ENCODE measurements at regions not wholly inside any gene's neighbourhood (a gene's known extent, or its start where the extent isn't known, plus 50 kb on each side); places are given as distances from the start of the nearest gene placed in this dataset.
"Not testable (repeated sequence)": the region's sequence is repeated elsewhere in the genome, so short reads cannot be mapped to it uniquely, and the experiment has no call there.

GRCh38 chr2:59196491-59196890, 955.4 kb upstream of the FANCL start:
- no peak for DNase-seq

DNA sequence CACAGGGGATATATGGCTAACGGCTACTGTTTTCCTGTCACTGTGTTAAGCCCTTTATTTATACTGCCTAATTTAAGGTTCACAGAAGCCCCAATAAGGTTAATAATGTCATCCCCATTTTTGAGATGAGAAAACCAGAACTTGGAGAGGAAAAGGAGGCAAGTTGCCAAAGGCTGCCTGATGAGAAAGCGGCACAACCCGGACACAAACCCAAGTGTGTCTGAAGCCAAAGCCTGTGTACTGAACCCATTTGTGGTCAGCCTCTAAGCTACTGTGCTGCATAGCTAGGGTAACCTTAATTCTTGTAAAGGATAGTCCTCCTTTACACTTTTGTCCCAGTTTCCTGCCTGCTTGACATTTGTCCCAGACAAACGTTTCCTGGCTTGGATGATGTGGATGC, 954.7 kb upstream of the FANCL start:
- DNase-seq = no peak

GRCh38 chr2:59191781-59192180, 950.7 kb upstream of the FANCL start:
- DNase-seq = no peak

- no peak for DNase-seq
These were observed 949.4 kb upstream of the FANCL start for GRCh38 chr2:59190518-59190917.

GRCh38 chr2:59184276-59185020, 943.3 kb upstream of the FANCL start:
- no peak for DNase-seq

- DNase-seq = no peak
These were observed 941.9 kb upstream of the FANCL start for GRCh38 chr2:59183070-59183469.

DNA sequence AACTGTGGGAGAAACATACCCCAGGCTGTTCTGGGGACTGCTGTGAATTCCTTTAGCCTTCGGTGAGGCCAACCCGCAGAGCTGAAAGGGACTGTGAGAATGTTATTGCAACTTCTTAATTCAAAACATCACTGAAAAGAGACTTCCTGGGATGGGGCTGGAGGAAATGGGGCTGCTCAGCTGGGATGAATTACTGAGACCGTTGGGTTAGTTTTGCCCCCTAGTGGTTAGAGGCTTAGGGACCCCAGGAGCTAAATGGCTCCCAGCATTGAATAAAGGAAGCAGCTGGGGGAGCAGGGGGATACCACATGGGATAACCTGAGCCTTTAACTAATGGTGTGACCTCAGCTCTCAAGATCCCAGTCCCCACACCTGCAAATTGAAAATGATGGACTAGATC, 941.1 kb upstream of the FANCL start:
- DNase-seq = peak; percentile 62

- DNase-seq = no peak
These were observed 940.2 kb upstream of the FANCL start for GRCh38 chr2:59181347-59181746.

DNA sequence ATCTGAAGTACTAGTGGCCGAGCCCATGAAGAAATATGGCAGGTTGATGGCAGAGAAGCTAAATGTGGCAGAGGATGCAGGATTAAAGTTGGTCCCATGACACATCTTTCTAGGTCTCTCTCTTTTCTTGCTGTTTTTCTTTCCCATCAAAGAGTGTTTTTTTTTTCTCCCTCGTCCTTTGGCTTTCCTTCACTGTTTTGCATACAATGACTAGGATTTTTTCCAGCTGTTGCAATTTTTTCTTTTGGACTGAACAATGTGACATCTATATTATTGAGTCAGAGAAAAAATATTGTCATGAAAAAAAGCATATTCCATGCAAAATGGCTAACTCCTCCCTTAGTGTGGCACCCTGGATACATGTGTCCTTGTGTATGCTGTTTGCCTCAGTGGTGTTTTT, 939.5 kb upstream of the FANCL start:
- no peak for DNase-seq

DNA sequence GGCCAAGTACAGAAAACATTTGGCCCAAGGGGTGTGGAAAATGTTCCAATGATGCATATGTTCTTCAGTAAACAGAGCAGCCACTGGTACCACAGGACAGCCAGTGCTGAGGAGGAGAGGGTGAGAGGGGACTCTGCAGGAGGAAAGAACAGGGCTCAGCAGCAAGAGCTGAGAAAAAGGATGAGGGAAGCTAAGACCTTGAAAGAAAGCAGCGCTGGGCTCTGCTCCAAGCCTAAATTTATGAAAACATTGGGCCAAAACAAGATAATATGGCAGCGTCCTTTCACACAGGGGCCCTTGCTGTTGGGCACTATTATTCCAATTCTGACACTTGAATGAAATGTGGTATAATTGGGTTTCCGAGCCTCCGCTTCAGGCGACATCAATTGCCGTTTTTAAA, 939.0 kb upstream of the FANCL start:
- DNase-seq = no peak

DNA sequence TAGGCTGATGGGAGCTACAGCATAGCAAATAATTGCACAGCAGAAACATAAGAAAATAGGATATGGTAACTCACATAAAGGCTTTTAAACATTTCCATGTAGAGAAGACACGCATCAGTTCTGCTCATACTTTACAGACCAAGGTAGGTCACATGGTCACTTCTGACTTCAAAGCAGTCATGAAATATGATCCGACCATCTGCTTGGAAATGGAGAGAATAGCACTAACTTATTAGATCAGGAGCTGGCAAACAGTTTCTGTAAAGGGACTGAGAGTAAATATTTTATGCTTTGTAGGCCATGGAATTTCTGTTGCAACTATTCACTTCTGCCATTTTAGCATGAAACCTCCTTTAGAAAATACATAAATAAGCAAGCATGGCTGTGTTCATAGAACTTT, 936.6 kb upstream of the FANCL start:
- DNase-seq = no peak

DNA sequence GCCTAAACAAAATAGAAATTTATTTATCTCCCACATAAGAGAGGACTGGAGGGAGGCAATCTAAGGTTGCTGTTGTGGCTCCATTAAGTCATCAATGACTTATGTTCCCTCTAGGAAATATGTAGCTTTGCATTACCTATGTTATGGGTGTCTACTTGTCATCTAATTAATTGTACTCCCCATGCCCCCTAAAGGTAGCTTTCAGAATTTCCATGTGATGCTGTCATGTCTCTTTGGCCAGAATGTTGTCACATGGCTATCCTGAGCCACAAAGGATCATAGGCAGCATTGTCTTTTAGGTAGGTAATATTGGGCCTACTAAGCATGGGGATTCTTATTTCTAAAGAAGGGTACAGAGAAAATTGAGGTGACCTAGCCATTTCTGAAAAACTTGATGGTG, 935.6 kb upstream of the FANCL start:
- DNase-seq = no peak

DNA sequence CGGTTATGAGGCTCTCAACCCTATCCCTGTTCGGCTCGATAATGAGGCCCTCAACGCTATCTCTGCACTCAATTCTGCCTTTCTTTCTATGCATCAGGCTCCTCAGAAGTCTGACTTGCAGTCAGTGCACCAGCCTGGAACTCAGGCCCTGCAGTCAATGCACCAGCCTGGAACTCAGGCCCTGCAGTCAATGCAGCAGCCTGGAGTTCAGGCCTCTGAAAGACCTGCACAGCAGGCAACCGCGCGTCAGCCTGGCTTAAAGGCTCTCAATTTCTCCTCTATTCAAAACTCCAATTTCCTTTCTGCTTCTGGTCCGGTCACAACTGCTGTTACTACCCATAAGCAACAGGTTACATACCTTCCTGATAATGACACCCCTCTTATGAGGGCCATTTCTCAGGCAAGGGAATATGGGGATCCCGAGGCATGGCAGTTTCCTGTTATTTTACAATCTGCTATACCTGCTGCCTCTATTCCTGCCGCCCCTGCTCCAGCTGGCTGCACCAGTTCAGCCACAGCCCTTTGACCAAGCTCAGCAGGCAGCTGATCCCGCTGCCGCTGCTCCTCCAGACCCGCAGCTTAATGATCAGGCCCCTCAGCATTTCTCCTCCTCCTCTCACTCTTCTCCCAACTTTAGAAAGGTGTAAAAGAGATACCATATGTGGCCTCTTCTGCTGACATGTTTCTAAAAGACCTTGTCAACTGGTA, 933.6 kb upstream of the FANCL start:
- no peak for DNase-seq

DNA sequence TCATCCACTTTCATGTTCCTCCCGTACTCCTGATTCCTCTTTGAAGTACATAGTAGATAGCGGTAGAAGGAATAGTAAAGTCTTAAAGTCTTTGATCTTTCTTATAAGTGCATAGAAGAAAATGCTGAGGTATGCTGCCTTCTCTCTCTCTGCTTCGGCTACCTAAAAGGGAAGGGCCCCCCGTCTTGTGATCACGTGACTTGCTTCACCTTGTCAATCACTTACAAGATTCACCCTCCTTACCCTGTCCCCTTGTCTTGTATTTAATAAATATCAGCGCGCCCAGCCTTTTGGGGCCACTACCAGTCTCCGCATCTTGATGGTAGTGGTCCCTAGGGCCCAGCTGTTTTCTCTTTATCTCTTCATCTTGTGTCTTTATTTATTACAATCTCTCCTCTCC, 932.2 kb upstream of the FANCL start:
- DNase-seq = no peak

- no peak for DNase-seq
These were observed 929.9 kb upstream of the FANCL start for GRCh38 chr2:59171019-59171418.

DNA sequence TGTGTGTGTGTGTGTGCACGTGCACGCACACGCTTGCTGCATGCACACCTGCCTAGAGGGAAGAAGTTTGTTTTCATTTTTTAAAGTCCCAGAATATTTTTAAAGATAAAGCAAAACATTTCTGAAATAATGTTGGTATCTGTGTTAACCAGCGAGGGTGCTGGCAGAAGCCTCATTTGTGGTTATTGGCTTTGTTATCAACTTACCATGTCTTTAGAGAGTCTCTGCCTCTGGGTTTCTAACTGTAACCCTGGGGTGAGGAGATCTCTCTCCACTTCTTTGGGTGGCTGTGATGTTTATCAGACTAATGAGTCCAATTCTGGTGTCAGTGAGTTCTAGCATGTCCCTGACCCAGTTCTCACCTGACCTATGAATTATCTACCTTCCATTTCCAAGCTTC, 927.6 kb upstream of the FANCL start:
- no peak for DNase-seq

DNA sequence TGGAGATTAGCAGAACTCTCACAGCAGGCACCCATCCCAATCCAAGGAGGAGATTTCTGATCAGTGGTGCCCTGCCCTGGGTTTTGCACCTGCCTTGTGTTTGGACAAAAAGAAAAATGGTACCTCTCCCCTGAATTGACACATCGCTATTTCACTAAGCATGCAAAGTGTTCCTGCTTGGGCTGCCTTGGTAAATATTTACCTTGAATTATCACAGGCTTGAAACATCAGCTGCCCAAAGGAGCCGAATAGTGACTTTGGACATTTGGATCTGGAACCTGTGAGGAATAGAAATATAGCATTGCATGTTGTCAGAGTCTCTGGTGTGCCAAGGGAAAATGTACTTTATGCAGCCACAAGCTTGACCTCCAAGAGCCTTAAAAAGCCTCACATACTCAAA, 926.4 kb upstream of the FANCL start:
- no peak for DNase-seq

GRCh38 chr2:59157908-59158307, 916.8 kb upstream of the FANCL start:
- not testable (repeated sequence) for DNase-seq

DNA sequence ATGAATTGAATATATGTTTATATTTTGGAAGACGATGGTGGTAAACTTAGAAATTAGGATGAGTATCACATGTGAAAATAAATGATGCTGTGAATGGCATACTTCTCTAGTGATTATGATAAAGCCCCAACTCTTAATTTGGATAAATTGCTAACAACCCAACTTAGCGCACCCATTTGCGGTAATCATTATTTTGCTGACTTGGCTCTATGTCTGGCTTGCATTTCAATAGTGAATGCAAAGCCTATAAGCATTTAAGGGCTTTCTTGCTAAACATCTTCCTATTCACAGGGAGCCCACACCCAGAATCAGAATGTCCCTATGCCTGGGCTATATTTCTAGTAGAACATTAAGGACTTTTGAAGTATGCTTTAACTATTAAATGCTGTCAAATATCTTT, 910.7 kb upstream of the FANCL start:
- no peak for DNase-seq

DNA sequence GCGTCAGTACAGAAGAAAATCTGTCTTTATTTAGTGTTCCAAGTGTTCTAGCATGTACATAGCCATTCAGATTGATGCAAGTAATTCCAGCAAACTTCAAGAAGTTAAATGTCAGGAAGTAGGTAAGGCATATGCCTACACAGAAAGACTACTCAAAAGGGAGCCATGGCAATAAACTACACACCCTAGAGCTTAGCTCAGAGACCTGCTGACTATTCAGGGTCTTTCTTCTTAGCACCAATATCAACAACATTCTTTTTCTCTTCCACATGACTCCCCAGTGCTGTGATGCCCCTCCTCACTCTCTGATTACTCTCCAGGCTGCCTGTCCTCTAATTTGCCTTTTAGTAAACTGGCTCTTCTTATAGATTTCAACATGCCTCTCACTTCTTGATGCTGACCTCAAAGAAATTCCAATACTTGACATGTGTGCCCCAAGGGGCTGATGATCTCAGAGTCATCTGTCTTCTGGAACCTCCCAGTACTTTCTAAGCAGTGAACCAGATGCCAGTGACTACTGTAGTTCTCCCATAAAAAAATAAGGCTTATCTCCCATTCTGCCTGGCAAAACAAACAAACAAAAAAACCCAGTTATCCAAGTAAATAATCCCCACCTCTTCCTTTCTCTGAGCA, 909.2 kb upstream of the FANCL start:
- DNase-seq = peak; percentile 81

DNA sequence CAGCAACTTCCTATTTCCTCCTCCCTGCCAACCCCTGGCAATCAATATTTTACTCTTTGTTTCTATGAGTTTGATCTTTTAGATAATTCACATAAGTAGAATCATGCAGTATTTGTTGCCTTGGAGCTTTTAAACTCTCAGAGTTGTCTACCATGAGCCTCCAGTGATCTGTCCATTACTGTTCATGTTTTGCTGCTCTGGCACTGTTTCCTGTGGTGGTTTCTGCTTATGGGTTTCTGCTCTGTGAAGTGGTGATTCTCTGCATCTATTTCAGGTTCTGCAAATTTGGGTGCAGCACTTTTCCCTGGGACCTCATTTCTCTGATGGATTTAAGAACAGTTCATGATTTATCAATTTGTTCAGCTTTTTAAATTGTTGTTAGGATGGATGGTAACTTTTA, 908.1 kb upstream of the FANCL start:
- DNase-seq = no peak

- DNase-seq = no peak
These were observed 871.1 kb upstream of the FANCL start for GRCh38 chr2:59112258-59112657.

- DNase-seq = no peak
These were observed 855.8 kb upstream of the FANCL start for GRCh38 chr2:59096973-59097372.

GRCh38 chr2:59093571-59093970, 852.4 kb upstream of the FANCL start:
- no peak for DNase-seq

All from islet precursor cell (in vitro differentiated cells).